Type B pancreatic cell (in vitro differentiated cells): ENCODE measurements at regions not wholly inside any gene's neighbourhood (a gene's known extent, or its start where the extent isn't known, plus 50 kb on each side); places are given as distances from the start of the nearest gene placed in this dataset.
A peak's percentile ranks its signal among the peaks of the same experiment; 100 is the strongest.

ENCODE experiments used
- DNase-seq: peaks from one replicate; pipeline ENCODE4 v3.0.0; 2021; ENCODE audit warnings: mixed read lengths; ENCODE audit not compliant: unreplicated experiment; ENCODE audit errors: extremely low spot score
- H3K27ac Mint-ChIP-seq: 2 replicates; pipeline ENCODE4 v1.8.0; 2021; ENCODE audit warnings: mild to moderate bottlenecking, mixed read lengths
- H3K27me3 Mint-ChIP-seq: 2 replicates; pipeline ENCODE4 v1.8.0; 2021; ENCODE audit warnings: mixed read lengths
- H3K36me3 Mint-ChIP-seq: 2 replicates; pipeline ENCODE4 v1.8.0; 2021; ENCODE audit warnings: mixed read lengths
- H3K4me1 Mint-ChIP-seq: one replicate; pipeline ENCODE4 v1.8.0; 2021; ENCODE audit warnings: mixed read lengths; ENCODE audit not compliant: unreplicated experiment
- H3K4me3 Mint-ChIP-seq: 2 replicates; pipeline ENCODE4 v1.8.0; 2021; ENCODE audit warnings: mild to moderate bottlenecking, mixed read lengths
- H3K9me3 Mint-ChIP-seq: 2 replicates; pipeline ENCODE4 v1.8.0; 2021; ENCODE audit warnings: mixed read lengths
- CTCF ChIP-seq: fragments of 200-600 bp; sonication (generic); conservative IDR thresholded peaks from 2 replicates; pipeline ENCODE4 v1.5.0; 2021; ENCODE audit warnings: antibody characterized with exemption, mild to moderate bottlenecking

DNA sequence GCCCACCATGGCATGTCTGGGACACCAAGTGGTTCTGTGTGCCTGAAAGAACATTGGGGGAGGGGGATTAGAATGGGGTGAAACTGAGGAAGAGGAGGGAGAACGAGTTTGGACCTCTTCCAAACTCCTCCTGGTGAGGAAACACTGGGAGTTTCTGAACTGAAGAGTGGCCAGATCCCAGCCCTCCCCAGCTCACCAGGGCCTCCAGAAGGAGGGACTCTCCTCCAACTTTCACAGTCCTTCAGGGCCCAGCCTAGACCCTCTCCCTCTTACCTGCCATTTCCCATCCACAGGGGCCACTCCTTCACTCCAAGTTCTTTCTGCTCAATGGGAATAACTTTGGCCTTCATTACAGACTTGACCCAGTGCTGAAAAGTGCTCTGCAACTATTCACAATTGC is 132.0 kb upstream of the FOXK1 start:
- peaks cover 7% of the 10 kb centered on the region for H3K27me3 Mint-ChIP-seq
- no peaks in the 10 kb centered on the region for H3K4me1 Mint-ChIP-seq
- peaks cover 8% of the 10 kb centered on the region for H3K9me3 Mint-ChIP-seq
- H3K27ac Mint-ChIP-seq = no peak overlapping the region
- no peak for TF ChIP-seq CTCF
- no peaks in the 10 kb centered on the region for H3K36me3 Mint-ChIP-seq
- no peak for DNase-seq
- no peak overlapping the region for H3K4me3 Mint-ChIP-seq

DNA sequence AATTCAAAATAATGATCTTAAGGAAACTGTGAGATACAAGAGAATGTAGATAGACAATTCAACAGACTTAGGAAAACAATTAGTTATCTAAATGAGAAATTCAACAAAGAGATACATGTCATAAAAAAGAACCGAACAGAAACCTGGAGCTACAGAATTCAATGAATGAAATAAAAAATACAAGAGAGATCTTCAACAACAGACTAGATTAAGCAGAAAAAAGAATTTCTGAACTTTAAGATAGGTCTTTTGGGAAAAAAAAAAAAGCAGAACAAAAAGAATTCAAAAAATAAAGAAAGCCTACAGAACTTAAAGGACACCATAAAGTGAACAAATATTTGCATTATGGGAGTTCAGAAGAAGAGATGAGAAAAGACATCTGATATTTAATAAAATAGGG is 129.1 kb upstream of the FOXK1 start:
- no peak for DNase-seq
- no peak overlapping the region for H3K4me3 Mint-ChIP-seq
- TF ChIP-seq CTCF = no peak
- no peaks in the 10 kb centered on the region for H3K4me1 Mint-ChIP-seq
- H3K36me3 Mint-ChIP-seq = no peaks in the 10 kb centered on the region
- H3K27me3 Mint-ChIP-seq = peaks cover 7% of the 10 kb centered on the region
- H3K27ac Mint-ChIP-seq = no peak overlapping the region
- H3K9me3 Mint-ChIP-seq = peaks cover 8% of the 10 kb centered on the region

DNA sequence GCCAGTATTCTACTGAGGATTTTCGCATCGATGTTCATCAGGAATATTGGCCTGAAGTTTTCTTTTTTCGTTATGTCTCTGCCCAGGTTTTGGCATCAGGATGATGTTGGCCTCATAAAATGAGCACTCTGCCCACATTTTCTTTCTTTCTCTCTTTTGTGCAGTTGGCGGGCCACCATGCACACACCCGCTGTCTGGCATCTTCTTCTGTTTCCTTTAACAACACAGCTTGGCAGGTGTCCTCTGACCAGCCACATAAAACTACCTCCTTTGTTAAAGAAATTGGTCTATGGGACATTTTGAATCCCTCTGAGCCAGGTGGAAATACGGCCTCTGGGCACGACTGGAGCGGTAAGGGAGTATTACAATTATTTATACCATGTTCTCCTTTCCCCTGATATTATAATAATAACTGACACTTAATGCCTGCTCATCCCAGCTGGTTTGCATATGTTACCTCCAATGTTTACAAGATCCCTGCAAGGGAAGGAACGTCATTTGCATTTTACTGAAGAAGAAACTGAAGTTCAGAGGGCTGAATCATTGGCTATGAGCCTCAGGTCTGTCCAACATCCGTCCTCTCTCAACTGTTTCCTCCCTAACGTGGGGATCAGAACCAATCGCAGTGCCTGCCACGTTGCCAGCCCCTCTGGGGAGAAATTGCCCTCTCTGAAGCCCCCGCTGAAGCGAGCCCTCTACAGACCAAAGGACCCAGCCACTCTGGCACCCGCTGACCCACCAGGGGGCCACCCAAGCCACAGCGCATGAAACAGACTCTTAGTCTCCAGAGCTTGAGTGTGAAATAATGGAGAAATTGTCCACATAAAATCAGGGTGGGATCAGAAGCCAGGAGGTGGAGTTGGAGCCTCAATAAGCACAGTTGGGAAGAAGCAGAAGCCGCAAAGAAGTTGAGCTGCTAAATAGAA is 125.0 kb upstream of the FOXK1 start:
- no peak for TF ChIP-seq CTCF
- DNase-seq = no peak
- H3K27me3 Mint-ChIP-seq = peaks cover 11% of the 10 kb centered on the region
- no peak overlapping the region for H3K27ac Mint-ChIP-seq
- H3K4me3 Mint-ChIP-seq = no peak overlapping the region
- no peaks in the 10 kb centered on the region for H3K36me3 Mint-ChIP-seq
- H3K4me1 Mint-ChIP-seq = no peaks in the 10 kb centered on the region
- H3K9me3 Mint-ChIP-seq = peaks cover 8% of the 10 kb centered on the region

DNA sequence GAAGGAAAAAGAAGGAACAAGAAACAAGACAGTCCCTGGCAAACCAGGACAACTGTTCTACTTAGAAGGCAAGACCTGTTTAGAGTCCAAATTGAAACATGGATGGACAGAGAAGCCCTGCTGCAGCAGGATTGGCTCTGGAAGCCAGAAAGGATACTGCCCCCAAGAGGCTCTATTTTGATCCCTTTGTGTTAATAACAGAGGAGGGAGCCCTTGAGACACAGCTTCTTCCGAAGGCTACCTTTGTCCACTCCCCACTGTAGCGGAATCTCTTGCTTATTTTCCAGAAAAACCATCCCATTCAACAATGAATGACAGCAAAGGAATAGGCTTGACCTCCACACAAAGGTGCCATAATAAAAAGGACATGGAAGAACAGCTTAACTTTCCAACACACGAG is 120.3 kb upstream of the FOXK1 start:
- TF ChIP-seq CTCF = peak; percentile 34
- no peaks in the 10 kb centered on the region for H3K36me3 Mint-ChIP-seq
- no peaks in the 10 kb centered on the region for H3K4me1 Mint-ChIP-seq
- H3K9me3 Mint-ChIP-seq = no peaks in the 10 kb centered on the region
- DNase-seq = no peak
- H3K27ac Mint-ChIP-seq = no peak overlapping the region
- peaks cover 5% of the 10 kb centered on the region for H3K27me3 Mint-ChIP-seq
- no peak overlapping the region for H3K4me3 Mint-ChIP-seq

GRCh38 chr7:4566714-4567113 is 115.4 kb upstream of the FOXK1 start:
- peaks cover 5% of the 10 kb centered on the region for H3K27me3 Mint-ChIP-seq
- H3K36me3 Mint-ChIP-seq = no peaks in the 10 kb centered on the region
- no peak for DNase-seq
- no peak for TF ChIP-seq CTCF
- no peaks in the 10 kb centered on the region for H3K9me3 Mint-ChIP-seq
- no peak overlapping the region for H3K4me3 Mint-ChIP-seq
- H3K27ac Mint-ChIP-seq = no peak overlapping the region
- H3K4me1 Mint-ChIP-seq = no peaks in the 10 kb centered on the region
